Lung (tissue), 11 donors: ENCODE measurements at regions not wholly inside any gene's neighbourhood (a gene's known extent, or its start where the extent isn't known, plus 50 kb on each side); places are given as distances from the start of the nearest gene placed in this dataset.
"Not testable (repeated sequence)": the region's sequence is repeated elsewhere in the genome, so short reads cannot be mapped to it uniquely, and the experiment has no call there.

Experiments used
- ATAC-seq: fragments of 200-7000 bp; cut with Tn5 transposase; one replicate; pipeline ENCODE4 v1.9.1; 2020; ENCODE audit warnings: moderate number of reproducible peaks; ENCODE audit not compliant: insufficient read depth, low FRiP score
- DNase-seq, 3 donors: peaks; one replicate each; pipeline ENCODE4 v3.0.0-alpha.2; 2013 to 2017
- H3K27ac ChIP-seq, 2 donors: one replicate each; pipeline ENCODE4 v1.5.1; 2013; ENCODE audit warnings: mild to moderate bottlenecking in 2 of 2, moderate library complexity in 2 of 2, control low read depth in 1 of 2, inconsistent platforms in 1 of 2, low read depth in 1 of 2, low read length in 1 of 2
- H3K27me3 ChIP-seq, 3 donors: one replicate each; pipeline ENCODE4 v1.5.1; 2013; ENCODE audit warnings: low read length in 2 of 3; ENCODE audit not compliant: control insufficient read depth in 3 of 3, insufficient read depth in 3 of 3
- H3K36me3 ChIP-seq, 4 donors: one replicate each; pipeline ENCODE4 v1.5.1; 2013; ENCODE audit warnings: low read length in 4 of 4, mild to moderate bottlenecking in 1 of 4, moderate library complexity in 1 of 4; ENCODE audit not compliant: control insufficient read depth in 4 of 4, insufficient read depth in 4 of 4
- H3K4me1 ChIP-seq, 5 donors: one replicate each; pipeline ENCODE4 v1.5.1; 2013; ENCODE audit warnings: low read length in 5 of 5, mild to moderate bottlenecking in 2 of 5, moderate library complexity in 1 of 5; ENCODE audit not compliant: control insufficient read depth in 5 of 5, insufficient read depth in 5 of 5
- H3K4me3 ChIP-seq: one replicate; pipeline ENCODE4 v1.5.1; 2013; ENCODE audit warnings: mild to moderate bottlenecking, control low read depth, moderate library complexity
- H3K9ac ChIP-seq, 2 donors: one replicate each; pipeline ENCODE4 v1.5.1; 2013; ENCODE audit warnings: low read length in 2 of 2, control low read depth in 1 of 2; ENCODE audit not compliant: insufficient read depth in 1 of 2
- H3K9me3 ChIP-seq, 4 donors: one replicate each; pipeline ENCODE4 v1.5.1; 2013; ENCODE audit warnings: low read length in 3 of 4, mild to moderate bottlenecking in 1 of 4, moderate library complexity in 1 of 4; ENCODE audit not compliant: control insufficient read depth in 4 of 4, insufficient read depth in 3 of 4
- CTCF ChIP-seq: IDR thresholded peaks from 2 replicates; pipeline ENCODE4 v1.5.1; 2012; ENCODE audit warnings: mild to moderate bottlenecking; ENCODE audit errors: control extremely low read depth, extremely low read depth
- WGBS, 2 donors: extraction: QIAGEN DNeasy Blood & Tissue Kit; methylation state at CpG; one replicate each; pipeline ENCODE4 v1.1.7; 2013; 5-methylcytosine and 5-hydroxymethylcytosine counted together
- donor health status: control.
- donor health status: control.
- donor health status: Bipolar disorder and iron deficiency.
- donor health status: healthy.
- donor health status: DM: yes; HTN: yes; CAD: no.

GRCh38 chr5:42940853-42941252, 99.3 kb downstream of the ANXA2R start:
- Histone ChIP-seq H3K9ac (no peak overlapping the region), H3K36me3 (peaks cover 0 to 1% (median 0%) of the 10 kb centered on the region in 4 donors), H3K4me3 (no peak overlapping the region), H3K9me3 (no peaks in the 10 kb centered on the region), H3K27ac (no peak overlapping the region), H3K27me3 (peaks cover 0 to 50% (median 31%) of the 10 kb centered on the region in 3 donors), H3K4me1 (peaks cover 0 to 4% (median 0%) of the 10 kb centered on the region in 5 donors)
- ATAC-seq = no peak
- DNase-seq = peak in 1 of 3 donors; percentile 23
- TF ChIP-seq CTCF = no peak

- H3K27me3 ChIP-seq, ATAC-seq, DNase-seq, H3K4me3 ChIP-seq, H3K36me3 ChIP-seq, H3K4me1 ChIP-seq, H3K9me3 ChIP-seq, H3K9ac ChIP-seq, H3K27ac ChIP-seq: not testable (repeated sequence)
- WGBS, 2 donors = 93 to 94% methylated on average over 8 of the region's 8 CpGs
Observed at GRCh38 chr5:42932011-42932410, 108.1 kb downstream of the ANXA2R start.

GRCh38 chr5:42931451-42931850, 108.7 kb downstream of the ANXA2R start:
- DNase-seq, H3K9me3 ChIP-seq, H3K36me3 ChIP-seq, H3K27me3 ChIP-seq, H3K4me1 ChIP-seq, ATAC-seq, H3K4me3 ChIP-seq, H3K9ac ChIP-seq, H3K27ac ChIP-seq: not testable (repeated sequence)
- WGBS, 2 donors = 95% methylated on average over 9 of the region's 9 CpGs

GRCh38 chr5:42930934-42931333, 109.2 kb downstream of the ANXA2R start:
- DNase-seq (no peak), ATAC-seq (no peak)
- Histone ChIP-seq H3K36me3 (no peaks in the 10 kb centered on the region), H3K4me1 (no peaks in the 10 kb centered on the region), H3K27ac (no peak overlapping the region), H3K4me3 (no peak overlapping the region), H3K27me3 (no peaks in the 10 kb centered on the region), H3K9ac (no peak overlapping the region), H3K9me3 (peaks cover 0 to 6% (median 2%) of the 10 kb centered on the region in 4 donors)
- no peak for TF ChIP-seq CTCF
- 91 to 93% methylated on average over 1 of the region's 1 CpG for WGBS, 2 donors

GRCh38 chr5:42929871-42930270, 110.2 kb downstream of the ANXA2R start:
- Histone ChIP-seq H3K4me3 (no peak overlapping the region), H3K36me3 (no peaks in the 10 kb centered on the region), H3K9me3 (peaks cover 0 to 6% (median 2%) of the 10 kb centered on the region in 4 donors), H3K27ac (no peak overlapping the region), H3K9ac (no peak overlapping the region), H3K27me3 (peaks cover 0 to 7% (median 0%) of the 10 kb centered on the region in 3 donors), H3K4me1 (no peaks in the 10 kb centered on the region)
- no peak for TF ChIP-seq CTCF
- WGBS, 2 donors = 65 to 77% methylated on average over 4 of the region's 4 CpGs
- DNase-seq = no peak
- ATAC-seq = no peak
